ENCODE measurements at regions not wholly inside any gene's neighbourhood (a gene's known extent, or its start where the extent isn't known, plus 50 kb on each side); places are given as distances from the start of the nearest gene placed in this dataset.

- TF ChIP-seq EZH2 (IDR thresholded peaks at IDR 0.05; ENCODE audit: borderline replicate concordance) = no peak
- TF ChIP-seq CTCF (IDR thresholded peaks at IDR 0.05; ENCODE audit: poor library complexity) = no peak
Measured at GRCh38 chr3:154921351-154921750, 158.8 kb upstream of the MME start.

Measured in hepatocyte (in vitro differentiated cells).